ENCODE measurements at regions not wholly inside any gene's neighbourhood (a gene's known extent, or its start where the extent isn't known, plus 50 kb on each side); places are given as distances from the start of the nearest gene placed in this dataset.

DNA sequence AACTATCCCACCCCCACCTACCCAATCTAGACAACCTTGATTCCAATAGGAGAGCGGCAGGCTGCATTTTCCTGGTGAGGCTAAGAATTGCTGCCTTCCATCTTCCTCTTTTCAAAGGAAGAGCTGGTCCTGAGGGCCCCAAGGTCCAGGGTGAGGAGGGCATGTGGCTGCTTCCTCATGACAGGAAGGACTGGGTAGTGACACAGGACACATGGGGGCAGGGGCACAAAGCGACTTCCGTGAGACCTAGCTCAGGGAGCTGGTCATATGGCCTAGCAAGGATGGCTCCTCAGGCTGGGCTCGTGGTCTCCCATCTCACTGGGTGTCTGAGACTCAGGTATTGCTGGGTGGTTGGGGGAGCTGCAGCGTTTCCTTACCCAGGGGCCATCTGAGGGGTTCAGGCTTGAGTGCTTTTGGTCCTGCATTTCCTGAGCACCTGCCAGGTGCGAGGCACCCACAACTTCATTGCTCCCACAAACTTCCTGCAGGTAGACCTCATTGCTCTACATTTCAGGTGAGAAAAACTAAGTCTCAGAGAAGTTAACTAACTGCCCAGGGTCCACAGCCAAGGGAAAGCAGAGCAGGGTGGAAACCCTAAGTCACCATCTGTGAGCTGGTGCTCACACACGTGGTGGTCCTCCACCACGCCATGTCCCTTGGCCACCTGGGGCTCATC is 160.0 kb upstream of the TLE3 start:
- DNase-seq, result no peak

GRCh38 chr15:70257047-70257446 is 159.3 kb upstream of the TLE3 start:
- no peak for DNase-seq

DNA sequence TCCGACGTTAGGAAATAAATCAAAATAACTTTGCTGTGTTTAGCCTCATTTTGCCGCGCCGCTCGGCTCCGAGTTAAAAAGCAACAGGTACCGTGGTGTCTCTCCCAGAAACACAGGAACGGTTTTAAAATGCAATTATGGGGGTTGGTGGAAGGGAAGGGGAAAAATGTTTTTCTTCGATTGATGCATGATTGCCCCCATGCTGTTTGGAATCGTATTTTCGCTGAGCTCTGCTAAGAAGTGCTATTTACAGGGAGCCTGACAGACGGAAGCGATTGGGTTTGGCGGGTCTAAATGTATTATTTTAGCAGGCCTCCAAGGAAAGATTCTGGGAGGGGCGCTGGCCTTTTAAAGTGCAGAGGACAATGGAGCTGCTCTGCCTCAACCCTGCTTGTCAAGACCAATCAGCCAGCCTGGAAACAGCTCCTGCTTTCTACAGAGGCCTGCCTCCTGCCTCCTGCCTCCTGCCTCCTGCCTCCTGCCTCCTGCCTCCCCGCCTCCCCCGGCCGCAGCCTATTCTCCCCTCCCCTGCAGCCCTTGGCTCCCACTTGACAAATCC is 156.7 kb upstream of the TLE3 start:
- no peak for DNase-seq

DNA sequence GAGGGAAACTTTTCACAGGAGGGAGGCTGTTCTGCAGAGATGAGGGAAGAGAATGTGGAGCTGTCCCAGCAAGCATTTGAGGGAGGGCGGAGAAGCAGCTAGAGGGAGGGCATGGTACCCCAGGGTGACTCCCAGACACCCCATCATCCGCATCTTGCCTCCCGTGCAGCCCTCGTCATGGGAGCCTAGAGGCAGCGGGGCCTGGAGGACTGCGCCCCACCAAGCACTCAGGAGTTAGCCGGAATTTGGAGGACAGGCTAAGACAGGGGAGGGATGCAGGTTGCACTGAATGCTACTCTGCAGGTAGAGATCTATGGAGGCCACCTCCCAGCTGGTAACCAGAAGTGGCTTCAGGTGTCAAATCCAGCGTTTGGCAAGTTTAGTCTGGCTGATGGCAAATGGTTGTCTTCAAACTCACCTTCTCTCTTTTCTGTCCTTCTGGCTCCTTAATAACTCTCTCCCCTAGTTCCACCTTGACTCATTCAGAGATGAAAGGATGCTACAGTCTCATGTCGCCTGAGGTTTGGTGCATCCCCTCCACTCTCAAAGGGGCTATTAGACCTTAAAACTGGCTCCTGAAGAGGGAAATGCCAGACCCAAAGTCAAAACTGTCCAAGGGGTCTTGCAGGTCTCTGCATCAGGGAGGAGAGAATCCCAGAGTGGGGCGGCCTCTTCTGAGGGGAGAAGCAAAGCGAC is 155.9 kb upstream of the TLE3 start:
- DNase-seq, result no peak

GRCh38 chr15:70252951-70253320 is 155.2 kb upstream of the TLE3 start:
- DNase-seq, result no peak

DNA sequence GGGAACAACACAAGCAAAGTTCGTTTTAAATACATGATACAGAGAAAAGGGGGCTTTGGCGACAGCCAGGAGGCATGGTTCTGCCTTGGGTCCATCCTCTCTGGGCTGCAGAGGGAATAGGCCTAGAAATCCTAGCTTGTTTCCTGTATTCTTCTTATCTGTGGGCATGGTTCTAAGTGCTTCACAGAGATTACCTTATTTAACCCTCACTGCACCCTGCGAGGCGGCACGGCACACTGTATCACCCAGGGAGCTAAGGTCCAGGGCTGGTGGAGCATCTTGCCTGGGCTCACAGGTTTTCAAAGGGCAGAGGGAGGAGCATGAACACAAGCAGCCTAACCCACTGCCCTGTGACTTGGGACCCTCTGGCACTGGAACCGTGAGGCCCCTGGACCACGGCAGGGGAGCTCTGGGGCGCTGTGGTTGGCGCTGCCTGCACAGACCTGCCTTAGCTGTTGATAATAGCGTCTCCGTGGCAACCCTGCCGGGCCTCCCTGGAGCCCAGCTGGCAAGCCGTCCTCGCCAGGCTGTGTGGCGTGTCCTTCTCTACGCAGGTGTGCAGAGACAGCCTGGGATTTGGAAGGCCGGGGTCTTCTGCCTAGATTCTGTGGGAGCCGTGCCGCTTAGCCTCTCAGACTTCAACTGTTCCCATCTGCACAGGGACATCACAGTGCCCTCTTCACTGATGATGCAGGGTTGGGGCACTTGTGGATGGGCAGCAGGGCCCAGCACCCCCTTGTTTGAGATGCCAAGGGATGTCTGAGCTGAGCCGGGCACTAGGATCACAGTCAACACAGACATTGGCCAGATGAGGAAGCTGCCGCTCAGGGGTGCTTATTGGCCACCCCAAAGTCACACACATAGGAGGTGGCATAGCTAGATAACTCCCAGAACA is 154.6 kb upstream of the TLE3 start:
- DNase-seq, result no peak

GRCh38 chr15:70251246-70251990 is 153.7 kb upstream of the TLE3 start:
- no peak for DNase-seq

DNA sequence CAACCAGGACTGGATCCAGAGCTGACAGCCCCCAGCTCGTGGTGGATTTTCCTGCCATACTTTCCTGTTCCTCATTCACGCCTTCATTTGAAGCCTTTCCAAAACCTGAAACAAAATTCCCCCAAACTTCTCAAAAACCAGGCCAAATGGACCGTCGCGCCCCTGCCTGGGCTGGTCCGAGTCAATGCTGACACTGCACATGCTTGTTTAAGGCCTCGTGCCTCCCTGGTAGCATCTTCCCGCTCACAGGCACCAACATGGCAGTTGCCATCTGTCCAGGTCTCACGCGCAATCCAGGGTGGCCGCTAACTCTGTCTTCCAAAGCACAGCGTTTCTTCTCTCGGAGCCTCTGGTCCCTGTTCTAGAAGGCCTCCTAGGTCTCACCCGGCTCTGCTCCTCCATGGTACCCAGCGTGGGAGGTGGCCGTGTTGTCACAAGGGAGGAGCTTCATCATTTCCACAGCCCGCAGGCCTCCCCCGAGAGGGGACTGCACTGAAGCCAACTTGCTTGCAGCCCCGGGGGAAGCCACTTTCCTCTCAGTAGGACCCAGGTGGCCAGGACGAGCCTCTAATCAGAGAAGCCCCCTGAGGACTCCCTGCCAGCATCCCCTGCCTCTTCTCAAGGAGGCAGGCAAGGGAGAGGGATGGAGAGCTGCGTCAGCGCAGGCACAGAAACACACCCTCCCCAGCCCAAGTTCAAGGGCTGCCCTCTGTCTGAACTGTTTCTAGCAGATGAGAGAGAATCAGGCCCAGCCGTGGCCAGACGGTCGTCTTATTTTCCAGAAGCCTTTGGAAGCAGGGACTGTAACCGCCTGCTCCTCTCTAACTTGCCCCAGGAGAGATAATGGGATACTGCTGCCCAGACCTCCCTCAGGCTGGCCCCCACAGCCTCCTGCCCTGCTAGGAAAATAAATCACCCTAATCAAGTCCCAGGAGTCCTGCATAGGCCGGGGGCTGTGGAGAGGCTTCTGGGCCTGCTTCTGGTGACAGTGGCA is 152.8 kb upstream of the TLE3 start:
- DNase-seq, result no peak

DNA sequence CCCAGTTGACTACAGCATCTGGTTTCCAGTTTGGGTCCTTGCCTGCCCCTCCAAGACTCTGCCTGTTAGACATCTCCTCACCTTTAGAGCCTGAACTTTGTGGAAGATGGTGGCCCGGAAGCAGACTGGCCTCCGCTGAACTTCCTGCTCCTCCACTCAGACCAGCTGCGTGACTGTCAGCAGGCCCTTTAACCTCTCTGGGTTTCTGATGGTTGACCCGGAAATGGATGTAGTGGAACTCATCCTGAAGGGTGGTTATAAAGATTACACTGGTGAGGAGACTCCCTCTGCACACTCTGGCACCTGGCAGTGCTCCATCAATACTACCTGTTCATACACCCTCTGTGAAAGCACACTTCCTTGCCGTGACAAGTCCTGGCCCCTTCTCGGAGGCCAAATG is 151.9 kb upstream of the TLE3 start:
- DNase-seq, result no peak

GRCh38 chr15:70248116-70249025 is 150.7 kb upstream of the TLE3 start:
- DNase-seq, result no peak

DNA sequence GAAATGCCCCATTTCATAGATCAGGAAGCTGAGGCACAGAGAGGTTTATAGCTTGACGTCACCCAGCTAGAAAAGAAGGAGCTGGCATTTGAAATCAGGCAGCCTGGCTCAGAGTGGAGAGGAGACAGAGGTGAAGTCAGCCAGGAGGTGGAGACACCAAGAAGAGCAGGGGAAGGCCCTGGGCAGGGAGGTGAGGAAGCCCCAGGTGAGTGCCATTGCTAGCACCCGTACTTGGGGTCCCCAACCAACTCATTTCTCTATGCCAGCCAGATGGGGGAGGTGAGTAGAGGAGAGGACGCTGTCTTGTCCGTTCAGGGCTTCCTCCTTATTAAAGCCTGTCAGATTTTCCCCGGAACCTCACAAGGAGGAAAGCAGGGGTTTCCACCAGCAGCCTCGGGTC is 149.6 kb upstream of the TLE3 start:
- no peak for DNase-seq

DNA sequence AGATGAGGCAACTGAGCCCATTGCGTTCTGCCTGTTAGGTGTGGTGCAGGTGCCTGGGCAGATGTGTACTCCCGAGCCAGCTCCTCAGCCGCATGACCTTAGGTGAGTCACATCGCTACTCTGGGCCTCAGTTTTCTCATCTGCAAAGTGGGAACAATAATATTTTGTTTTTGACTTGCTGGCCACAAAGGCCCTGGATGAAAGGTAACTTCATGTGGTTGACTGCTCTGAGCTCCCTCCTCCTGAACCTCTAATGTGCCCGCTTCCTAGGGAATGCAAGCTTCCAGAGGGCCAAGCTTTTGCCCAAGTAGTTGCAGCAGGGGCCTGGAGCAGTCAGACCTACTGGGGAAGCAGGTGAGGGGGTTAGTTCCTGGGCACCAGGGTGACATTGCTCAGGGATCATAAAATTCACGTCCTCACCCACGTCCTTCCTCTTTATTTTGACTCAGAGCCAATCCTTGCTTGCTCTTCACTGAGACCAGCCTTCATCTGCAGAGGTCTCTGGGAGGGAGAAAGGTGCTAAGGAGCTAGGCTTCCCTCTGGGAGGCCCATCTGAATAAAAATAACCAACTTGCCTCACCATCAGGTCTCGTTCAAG is 149.0 kb upstream of the TLE3 start:
- DNase-seq, result no peak

GRCh38 chr15:70245932-70246622 is 148.4 kb upstream of the TLE3 start:
- no peak for DNase-seq

GRCh38 chr15:70244978-70245542 is 147.3 kb upstream of the TLE3 start:
- no peak for DNase-seq

GRCh38 chr15:70243686-70244540 is 146.2 kb upstream of the TLE3 start:
- DNase-seq, result no peak

DNA sequence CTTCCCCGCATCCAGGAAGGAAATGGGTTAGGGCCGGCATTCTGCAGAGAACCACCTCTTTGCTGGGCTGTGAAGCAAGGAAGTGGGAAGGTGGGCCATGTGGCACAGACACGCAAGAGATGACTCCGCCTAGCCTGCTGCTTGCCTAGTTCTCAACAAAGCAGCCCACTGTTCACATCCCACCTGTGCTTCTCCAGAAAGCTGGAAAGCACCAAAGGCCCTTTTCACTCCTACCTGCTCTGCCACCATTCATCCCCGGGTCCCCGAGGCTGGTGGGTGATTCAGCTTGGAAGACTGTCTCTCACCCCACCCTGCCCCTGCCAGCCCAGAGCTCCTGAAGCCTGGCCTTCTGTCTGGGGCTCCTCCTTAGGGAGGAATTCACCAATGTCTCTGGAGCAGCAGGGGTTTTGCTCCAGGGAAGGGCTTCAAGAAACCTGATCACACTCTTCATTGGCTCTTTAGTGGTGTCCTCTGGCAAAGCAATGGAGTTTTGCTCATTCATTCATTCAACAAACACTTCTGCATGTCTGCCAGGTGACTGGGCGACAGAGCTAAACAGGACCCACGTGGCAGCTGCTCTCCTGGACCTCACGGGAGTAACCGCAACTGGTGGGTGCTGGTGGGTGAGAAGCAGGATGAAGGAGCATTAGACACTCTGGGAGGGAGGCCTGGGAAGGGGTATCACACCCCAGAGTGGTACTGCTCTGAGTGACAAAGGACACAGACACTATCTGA is 145.4 kb upstream of the TLE3 start:
- DNase-seq, result no peak
